ENCODE measurements at regions not wholly inside any gene's neighbourhood (a gene's known extent, or its start where the extent isn't known, plus 50 kb on each side); places are given as distances from the start of the nearest gene placed in this dataset.

DNA sequence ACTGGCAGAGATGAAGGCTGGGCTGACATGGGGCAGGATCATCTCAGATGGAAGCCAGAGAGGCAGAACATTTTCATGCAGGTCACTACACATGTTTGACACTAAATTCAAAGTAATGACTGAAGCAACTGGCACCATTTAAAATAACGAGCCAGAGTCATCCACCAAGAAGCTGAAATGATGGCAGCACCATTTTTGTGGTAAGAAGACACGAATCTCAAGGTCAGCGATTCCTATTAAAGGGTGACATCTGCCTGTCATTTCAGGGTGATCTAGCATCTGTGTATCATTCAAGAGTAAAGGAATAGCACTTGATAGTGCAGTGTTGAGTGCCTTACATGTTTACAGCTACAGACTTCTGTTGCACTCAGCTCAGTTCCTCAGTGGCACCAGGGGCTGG is 113.4 kb upstream of the C11orf87 start:
- H3K27ac ChIP-seq (ENCODE audit: low read depth, low read length), result no peak overlapping the region
- no peak overlapping the region for H3K4me2 ChIP-seq (ENCODE audit: low read length)
- no peaks in the 10 kb centered on the region for H3K79me2 ChIP-seq (ENCODE audit: control insufficient read depth, insufficient read depth, low read length, poor library complexity)
- H2AK5ac ChIP-seq (ENCODE audit: low read length), result no peak overlapping the region
- no peak overlapping the region for H3K9ac ChIP-seq (ENCODE audit: low read length)
- H3K36me3 ChIP-seq (ENCODE audit: control insufficient read depth in 1 of 2, insufficient read depth in 2 of 2, low read length in 2 of 2), result no peaks in the 10 kb centered on the region
- H3K27me3 ChIP-seq (ENCODE audit: insufficient read depth, low read length), result no peaks in the 10 kb centered on the region
- H3K4ac ChIP-seq (ENCODE audit: low read depth, low read length), result no peak overlapping the region
- no peak overlapping the region for H4K12ac ChIP-seq (ENCODE audit: low read depth, low read length)
- H2BK12ac ChIP-seq (ENCODE audit: low read length), result no peak overlapping the region
- H3K14ac ChIP-seq (ENCODE audit: low read length), result no peak overlapping the region
- H4K91ac ChIP-seq (ENCODE audit: low read depth, low read length), result no peak overlapping the region
- H3K18ac ChIP-seq (ENCODE audit: low read length), result no peak overlapping the region
- no peak overlapping the region for H3K4me3 ChIP-seq (ENCODE audit: low read depth, low read length)
- no peak overlapping the region for H2BK5ac ChIP-seq (ENCODE audit: low read depth, low read length, poor library complexity)
- WGBS (ENCODE audit: extremely low coverage, insufficient coverage, insufficient read length), result no CpG with 5 or more reads among the region's 3 CpGs
- H2BK120ac ChIP-seq (ENCODE audit: insufficient read depth, low read length, poor library complexity), result no peak overlapping the region
- H3K9me3 ChIP-seq (ENCODE audit: insufficient read depth, low read depth, low read length), result no peaks in the 10 kb centered on the region
- no peak overlapping the region for H3K23ac ChIP-seq (ENCODE audit: low read length)
- DNase-seq, result no peak
- no peaks in the 10 kb centered on the region for H3K79me1 ChIP-seq (ENCODE audit: low read length)
- H3K4me1 ChIP-seq (ENCODE audit: control insufficient read depth in 1 of 2, insufficient read depth in 2 of 2, low read length in 2 of 2), result no peaks in the 10 kb centered on the region
- no peak overlapping the region for H4K8ac ChIP-seq (ENCODE audit: low read depth, low read length)
- no peak overlapping the region for H2AFZ ChIP-seq (ENCODE audit: insufficient read depth, low read length, poor library complexity)

DNA sequence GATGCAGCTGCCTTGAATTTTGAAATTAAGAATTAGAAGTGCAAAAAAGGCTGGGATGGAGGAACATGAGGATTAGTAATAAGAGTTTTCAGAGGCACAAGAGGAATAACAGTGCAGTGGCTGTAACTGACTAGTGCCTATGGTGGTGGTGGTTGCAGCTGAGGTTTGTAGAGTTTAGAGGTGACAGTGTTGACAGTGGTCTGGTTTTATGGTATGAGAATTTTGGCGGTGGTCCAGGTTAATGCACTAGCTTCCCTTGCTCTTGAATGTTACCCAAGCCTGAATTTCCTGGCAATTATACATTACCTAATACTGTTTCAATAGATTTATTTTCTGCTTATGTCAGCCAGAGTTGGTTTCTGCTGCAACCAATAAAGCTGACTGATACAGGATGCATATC is 112.8 kb upstream of the C11orf87 start:
- H4K91ac ChIP-seq (ENCODE audit: low read depth, low read length), result no peak overlapping the region
- no peak overlapping the region for H3K18ac ChIP-seq (ENCODE audit: low read length)
- no peak overlapping the region for H3K23ac ChIP-seq (ENCODE audit: low read length)
- no peak overlapping the region for H2BK5ac ChIP-seq (ENCODE audit: low read depth, low read length, poor library complexity)
- H3K79me2 ChIP-seq (ENCODE audit: control insufficient read depth, insufficient read depth, low read length, poor library complexity), result no peaks in the 10 kb centered on the region
- H3K14ac ChIP-seq (ENCODE audit: low read length), result no peak overlapping the region
- no peak overlapping the region for H4K12ac ChIP-seq (ENCODE audit: low read depth, low read length)
- H3K27me3 ChIP-seq (ENCODE audit: insufficient read depth, low read length), result no peaks in the 10 kb centered on the region
- H2BK12ac ChIP-seq (ENCODE audit: low read length), result no peak overlapping the region
- WGBS (ENCODE audit: extremely low coverage, insufficient coverage, insufficient read length), result no CpG with 5 or more reads among the region's 1 CpG
- no peak overlapping the region for H3K9ac ChIP-seq (ENCODE audit: low read length)
- no peak overlapping the region for H2AFZ ChIP-seq (ENCODE audit: insufficient read depth, low read length, poor library complexity)
- H3K27ac ChIP-seq (ENCODE audit: low read depth, low read length), result no peak overlapping the region
- H3K4me3 ChIP-seq (ENCODE audit: low read depth, low read length), result no peak overlapping the region
- no peak overlapping the region for H2BK120ac ChIP-seq (ENCODE audit: insufficient read depth, low read length, poor library complexity)
- no peak for DNase-seq
- no peak overlapping the region for H2AK5ac ChIP-seq (ENCODE audit: low read length)
- no peaks in the 10 kb centered on the region for H3K9me3 ChIP-seq (ENCODE audit: insufficient read depth, low read depth, low read length)
- H4K8ac ChIP-seq (ENCODE audit: low read depth, low read length), result no peak overlapping the region
- H3K4me2 ChIP-seq (ENCODE audit: low read length), result no peak overlapping the region
- H3K4me1 ChIP-seq (ENCODE audit: control insufficient read depth in 1 of 2, insufficient read depth in 2 of 2, low read length in 2 of 2), result no peaks in the 10 kb centered on the region
- H3K36me3 ChIP-seq (ENCODE audit: control insufficient read depth in 1 of 2, insufficient read depth in 2 of 2, low read length in 2 of 2), result no peaks in the 10 kb centered on the region
- H3K79me1 ChIP-seq (ENCODE audit: low read length), result no peaks in the 10 kb centered on the region
- H3K4ac ChIP-seq (ENCODE audit: low read depth, low read length), result no peak overlapping the region

DNA sequence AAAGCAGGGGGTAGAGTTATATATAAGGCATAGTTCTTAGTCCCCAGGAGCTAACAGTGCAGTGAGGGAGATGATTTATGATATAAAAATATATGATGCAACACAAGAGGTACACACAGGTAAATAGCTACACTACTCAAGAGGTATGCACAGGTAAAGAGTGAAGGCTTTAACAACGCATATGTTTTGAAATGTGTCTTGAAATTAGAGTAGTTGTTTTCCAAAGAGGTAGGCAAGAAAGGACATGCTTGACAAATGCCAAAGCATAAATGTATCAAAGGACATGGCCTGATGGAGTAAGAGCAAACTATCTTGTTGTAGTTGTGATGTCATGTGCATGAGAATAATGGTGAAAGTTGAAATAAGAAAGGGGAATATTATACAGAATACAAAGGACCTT is 104.3 kb upstream of the C11orf87 start:
- Histone ChIP-seq H3K4ac (ENCODE audit: low read depth, low read length) (no peak overlapping the region), H3K27ac (ENCODE audit: low read depth, low read length) (no peak overlapping the region), H3K9me3 (ENCODE audit: insufficient read depth, low read depth, low read length) (no peaks in the 10 kb centered on the region), H3K23ac (ENCODE audit: low read length) (no peak overlapping the region), H2BK12ac (ENCODE audit: low read length) (no peak overlapping the region), H2BK5ac (ENCODE audit: low read depth, low read length, poor library complexity) (no peak overlapping the region), H3K36me3 (ENCODE audit: control insufficient read depth in 1 of 2, insufficient read depth in 2 of 2, low read length in 2 of 2) (no peaks in the 10 kb centered on the region), H4K91ac (ENCODE audit: low read depth, low read length) (no peak overlapping the region), H3K14ac (ENCODE audit: low read length) (no peak overlapping the region), H3K4me2 (ENCODE audit: low read length) (no peak overlapping the region), H2BK120ac (ENCODE audit: insufficient read depth, low read length, poor library complexity) (no peak overlapping the region), H3K79me2 (ENCODE audit: control insufficient read depth, insufficient read depth, low read length, poor library complexity) (no peaks in the 10 kb centered on the region), H3K4me3 (ENCODE audit: low read depth, low read length) (no peak overlapping the region), H3K27me3 (ENCODE audit: insufficient read depth, low read length) (no peaks in the 10 kb centered on the region), H3K4me1 (ENCODE audit: control insufficient read depth in 1 of 2, insufficient read depth in 2 of 2, low read length in 2 of 2) (peaks cover 0 to 4% of the 10 kb centered on the region in 2 experiments), H3K79me1 (ENCODE audit: low read length) (no peaks in the 10 kb centered on the region), H4K8ac (ENCODE audit: low read depth, low read length) (no peak overlapping the region), H3K9ac (ENCODE audit: low read length) (no peak overlapping the region), H2AFZ (ENCODE audit: insufficient read depth, low read length, poor library complexity) (no peak overlapping the region), H3K18ac (ENCODE audit: low read length) (no peak overlapping the region), H4K12ac (ENCODE audit: low read depth, low read length) (no peak overlapping the region), H2AK5ac (ENCODE audit: low read length) (no peak overlapping the region)
- no CpG with 5 or more reads among the region's 1 CpG for WGBS (ENCODE audit: extremely low coverage, insufficient coverage, insufficient read length)
- DNase-seq, result no peak

DNA sequence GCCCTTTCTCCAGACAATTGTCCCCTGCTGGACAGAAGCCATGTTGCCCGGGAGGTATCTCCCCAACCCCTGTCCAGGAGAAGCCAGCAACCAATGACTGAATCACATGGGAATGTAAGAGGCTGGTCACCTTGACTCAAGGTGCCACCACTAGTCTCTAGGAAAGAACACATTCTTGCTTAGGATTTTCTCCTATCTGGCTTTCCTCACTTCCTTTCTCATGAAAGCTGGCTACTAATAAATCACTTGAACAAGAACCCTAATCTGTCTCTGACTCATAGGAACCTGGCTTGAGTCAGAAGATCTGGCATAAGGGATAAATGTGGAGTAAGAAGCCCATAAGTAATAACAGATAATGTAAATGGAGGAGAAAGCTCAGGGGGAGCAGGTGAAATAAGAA is 101.4 kb upstream of the C11orf87 start:
- Histone ChIP-seq H3K36me3 (ENCODE audit: control insufficient read depth in 1 of 2, insufficient read depth in 2 of 2, low read length in 2 of 2) (no peaks in the 10 kb centered on the region), H3K14ac (ENCODE audit: low read length) (no peak overlapping the region), H3K4me2 (ENCODE audit: low read length) (no peak overlapping the region), H2BK12ac (ENCODE audit: low read length) (no peak overlapping the region), H2BK5ac (ENCODE audit: low read depth, low read length, poor library complexity) (no peak overlapping the region), H2AFZ (ENCODE audit: insufficient read depth, low read length, poor library complexity) (no peak overlapping the region), H4K91ac (ENCODE audit: low read depth, low read length) (no peak overlapping the region), H4K8ac (ENCODE audit: low read depth, low read length) (no peak overlapping the region), H2AK5ac (ENCODE audit: low read length) (no peak overlapping the region), H3K27ac (ENCODE audit: low read depth, low read length) (no peak overlapping the region), H3K79me1 (ENCODE audit: low read length) (no peaks in the 10 kb centered on the region), H3K4me3 (ENCODE audit: low read depth, low read length) (no peak overlapping the region), H3K27me3 (ENCODE audit: insufficient read depth, low read length) (no peaks in the 10 kb centered on the region), H3K18ac (ENCODE audit: low read length) (no peak overlapping the region), H2BK120ac (ENCODE audit: insufficient read depth, low read length, poor library complexity) (no peak overlapping the region), H4K12ac (ENCODE audit: low read depth, low read length) (no peak overlapping the region), H3K4me1 (ENCODE audit: control insufficient read depth in 1 of 2, insufficient read depth in 2 of 2, low read length in 2 of 2) (peaks cover 0 to 4% of the 10 kb centered on the region in 2 experiments), H3K79me2 (ENCODE audit: control insufficient read depth, insufficient read depth, low read length, poor library complexity) (no peaks in the 10 kb centered on the region), H3K9ac (ENCODE audit: low read length) (no peak overlapping the region), H3K23ac (ENCODE audit: low read length) (no peak overlapping the region), H3K4ac (ENCODE audit: low read depth, low read length) (no peak overlapping the region), H3K9me3 (ENCODE audit: insufficient read depth, low read depth, low read length) (no peaks in the 10 kb centered on the region)
- DNase-seq, result peak; percentile 8 to 31
- no CpG with 5 or more reads among the region's 1 CpG for WGBS (ENCODE audit: extremely low coverage, insufficient coverage, insufficient read length)

Measured in trophoblast cell (in vitro differentiated cells and primary cell).